Embryonic facial prominence (tissue), 1 donor: ENCODE measurements at regions not wholly inside any gene's neighbourhood (a gene's known extent, or its start where the extent isn't known, plus 50 kb on each side); places are given as distances from the start of the nearest gene placed in this dataset.

Experiments
- DNase-seq: peaks from one replicate; pipeline ENCODE4 v3.0.0-alpha.2; 2016; ENCODE audit errors: extremely low spot score

DNA sequence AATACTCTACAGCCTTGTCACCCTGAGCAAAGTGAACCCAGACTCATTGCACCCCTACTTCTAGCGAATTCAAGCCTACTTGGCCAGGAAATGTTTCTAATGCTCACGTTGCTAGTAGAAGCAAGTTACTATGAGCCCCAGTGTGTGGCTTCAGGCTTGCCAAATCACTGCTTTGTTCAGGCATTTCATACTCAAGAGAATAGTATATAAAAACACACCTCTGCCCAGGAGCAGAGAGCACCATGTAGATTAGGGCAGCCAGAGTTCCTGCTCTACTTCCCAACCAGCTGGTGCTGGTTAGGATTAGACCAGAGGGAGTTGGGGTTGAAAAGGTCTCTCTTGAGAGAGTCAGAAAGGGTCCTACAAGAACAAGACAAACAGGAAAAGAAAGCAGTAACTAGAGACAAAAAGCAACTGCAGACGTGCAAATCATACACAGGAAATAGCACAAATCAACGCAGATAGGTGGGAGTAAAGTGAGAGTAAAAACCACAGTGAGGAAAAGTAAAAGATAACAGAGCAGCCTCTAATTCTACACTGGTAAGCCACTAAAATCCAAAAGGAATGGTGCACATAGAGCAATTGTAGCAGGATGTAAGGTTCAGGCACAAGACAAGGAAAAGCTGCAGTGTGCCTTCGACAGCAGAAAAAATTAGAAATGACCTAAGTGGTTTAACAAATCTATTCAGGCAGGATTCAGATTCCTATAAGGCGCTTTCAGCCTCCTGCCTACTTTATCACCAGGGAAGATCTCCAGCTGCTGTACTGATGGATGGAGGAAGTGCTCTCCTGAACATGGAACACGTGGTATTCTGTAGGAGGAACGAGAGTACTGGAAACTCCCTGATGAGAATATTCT lies 49.6 kb upstream of the KIF2A start:
- DNase-seq = no peak
